ENCODE measurements at regions not wholly inside any gene's neighbourhood (a gene's known extent, or its start where the extent isn't known, plus 50 kb on each side); places are given as distances from the start of the nearest gene placed in this dataset.

- no peak for TF ChIP-seq CTCF (IDR thresholded peaks at IDR 0.05; ENCODE audit: low read length)
- no peak for TF ChIP-seq EZH2 (IDR thresholded peaks at IDR 0.05; ENCODE audit: borderline replicate concordance, low read length)
These were observed 270.4 kb downstream of the TFAP2C start for GRCh38 chr20:56899506-56899905.
